Endothelial cell of umbilical vein (primary cell): ENCODE measurements at regions not wholly inside any gene's neighbourhood (a gene's known extent, or its start where the extent isn't known, plus 50 kb on each side); places are given as distances from the start of the nearest gene placed in this dataset.

ENCODE experiments used
- BruUV-seq: library from RNA; stranded (reverse); fragments of 400-500 nt; replicated peaks from 2 replicates; lab custom pipeline; 2021; lab: Mats Ljungman, UMichigan
- CTCF ChIA-PET: fragments of 300-600, 350-600 bp; sonication (Branson Sonifier 250); formaldehyde crosslinking; loops from one replicate; lab custom pipeline; 2021; ENCODE audit warnings: antibody characterized with exemption, inconsistent platforms; lab: Charles Lee
- POLR2A ChIA-PET: fragments of 300-600, 350-600 bp; sonication (Branson Sonifier 250); formaldehyde crosslinking; loops from one replicate; lab custom pipeline; 2021; ENCODE audit warnings: antibody characterized with exemption, inconsistent platforms; lab: Charles Lee
- DNase-seq: peaks from one replicate; pipeline ENCODE4 v3.0.0-alpha.2; 2011; ENCODE audit warnings: low read depth, low spot score
- FAIRE-seq: peaks from 2 replicates; lab custom pipeline; 2011; peaks lifted over from hg19 to GRCh38; lab: Jason Lieb, UNC
- H2AFZ ChIP-seq: 2 replicates; pipeline ENCODE4 v1.6.0; 2012; ENCODE audit warnings: low read depth, low read length, control low read depth, inconsistent platforms
- H3K27ac ChIP-seq: 2 replicates; pipeline ENCODE4 v1.5.1; 2011; ENCODE audit warnings: low read depth, mild to moderate bottlenecking, control low read depth, low read length, moderate library complexity; ENCODE audit not compliant: insufficient read depth
- H3K27me3 ChIP-seq, 2 experiments: 2 replicates each; pipeline versions ENCODE4 v1.6.0 to v1.6.1; 2011; ENCODE audit warnings: low read length in 2 of 2, mixed read lengths in 1 of 2; ENCODE audit not compliant: control insufficient read depth in 2 of 2, insufficient read depth in 2 of 2
- H3K36me3 ChIP-seq, 2 experiments: 2 replicates in 1 of 2; 3 replicates in 1 of 2; pipeline ENCODE4 v1.5.1; 2011; ENCODE audit warnings: low read length in 2 of 2, mild to moderate bottlenecking in 1 of 2, moderate library complexity in 1 of 2; ENCODE audit not compliant: control insufficient read depth in 2 of 2, insufficient read depth in 2 of 2; ENCODE audit errors: extremely low read depth in 1 of 2
- H3K4me1 ChIP-seq: 3 replicates; pipeline ENCODE4 v1.5.1; 2011; ENCODE audit warnings: mild to moderate bottlenecking, low read length; ENCODE audit not compliant: control insufficient read depth, insufficient read depth; ENCODE audit errors: extremely low read depth
- H3K4me2 ChIP-seq: 2 replicates; pipeline ENCODE4 v1.6.1; 2011; ENCODE audit warnings: low read length, control low read depth, mixed read lengths; ENCODE audit not compliant: insufficient read depth
- H3K4me3 ChIP-seq, 3 experiments: fragments of 200-600 bp in 1 of 3; sonication (generic), shearing (Covaris generic) in 1 of 3; replicated peaks in 1 of 3; 2 replicates each; pipeline ENCODE4 v1.5.1; 2011 to 2016; ENCODE audit warnings: control low read depth in 3 of 3, low read length in 3 of 3, mild to moderate bottlenecking in 2 of 3, inconsistent platforms in 1 of 3, low read depth in 1 of 3, moderate library complexity in 1 of 3; ENCODE audit not compliant: insufficient read depth in 1 of 3
- H3K79me2 ChIP-seq: 2 replicates; pipeline ENCODE4 v1.6.0; 2012; ENCODE audit warnings: low read length, inconsistent platforms; ENCODE audit not compliant: control insufficient read depth, insufficient read depth
- H3K9ac ChIP-seq: replicated peaks from 2 replicates; pipeline ENCODE3; 2011; ENCODE audit warnings: low read length, control low read depth; ENCODE audit not compliant: insufficient read depth; ENCODE audit errors: extremely low read depth
- H3K9me1 ChIP-seq: replicated peaks from 3 replicates; pipeline ENCODE4 v1.6.0; 2011; ENCODE audit warnings: mild to moderate bottlenecking, low read length; ENCODE audit not compliant: control insufficient read depth, insufficient read depth; ENCODE audit errors: extremely low read depth
- H3K9me3 ChIP-seq: replicated peaks from 2 replicates; pipeline ENCODE4 v1.5.1; 2012; ENCODE audit warnings: low read length, inconsistent platforms; ENCODE audit not compliant: control insufficient read depth, insufficient read depth
- H4K20me1 ChIP-seq: replicated peaks from 2 replicates; pipeline ENCODE3; 2011; ENCODE audit warnings: mild to moderate bottlenecking, low read length; ENCODE audit not compliant: control insufficient read depth, insufficient read depth; ENCODE audit errors: extremely low read depth
- EZH2 ChIP-seq: IDR thresholded peaks from 2 replicates; pipeline ENCODE4 v1.6.1; 2012; ENCODE audit warnings: borderline replicate concordance, low read depth, mild to moderate bottlenecking, moderate library complexity, low read length, inconsistent platforms; ENCODE audit not compliant: severe bottlenecking
- FOS ChIP-seq: IDR thresholded peaks from 2 replicates; pipeline ENCODE4 v1.6.1; 2011; ENCODE audit warnings: mild to moderate bottlenecking, low read length, moderate library complexity, borderline replicate concordance; ENCODE audit not compliant: insufficient read depth
- GATA2 ChIP-seq: IDR thresholded peaks from 2 replicates; pipeline ENCODE4 v1.7.0; 2011; ENCODE audit warnings: low read depth, mild to moderate bottlenecking, moderate library complexity, mixed read lengths, low read length; ENCODE audit not compliant: insufficient read length, insufficient read depth
- JUN ChIP-seq: IDR thresholded peaks from 2 replicates; pipeline ENCODE4 v1.6.1; 2011; ENCODE audit warnings: borderline replicate concordance, low read depth; ENCODE audit not compliant: insufficient read length, insufficient read depth
- MYC ChIP-seq: IDR thresholded peaks from one replicate; pipeline ENCODE4 v1.6.1; 2011; ENCODE audit warnings: mild to moderate bottlenecking, low read depth, low read length
- POLR2A ChIP-seq: IDR thresholded peaks from 2 replicates; pipeline ENCODE4 v1.6.1; 2012; ENCODE audit warnings: low read depth, mild to moderate bottlenecking, control low read depth, low read length
- POLR2AphosphoS5 ChIP-seq: IDR thresholded peaks from 2 replicates; pipeline ENCODE4 v1.6.1; 2012; ENCODE audit warnings: low read depth, mild to moderate bottlenecking, control low read depth, low read length, moderate library complexity; ENCODE audit not compliant: insufficient read depth
- dilution Hi-C: fragments of 300-500 bp; cut with MboI; formaldehyde crosslinking; loops from one replicate; pipeline ENCODE4 v1.15.0; 2019; ENCODE audit warnings: low sequenced_read_pairs; ENCODE audit not compliant: extremely low pct_ligation_motif_present
- intact Hi-C: fragments of 100-400 bp; cut with micrococcal nuclease; formaldehyde crosslinking; loops from one replicate; pipeline ENCODE4 v1.10.0; 2022
- TF ChIP-seq, protein P1 (sequence below): IDR thresholded peaks from 2 replicates; pipeline ENCODE4 v1.6.1; 2011; ENCODE audit not compliant: insufficient read depth, insufficient read length
- TF ChIP-seq, protein P2 (sequence below), 2 donors: IDR thresholded peaks; 1 replicate in 1 of 2; 2 replicates in 1 of 2; pipeline ENCODE4 v1.5.1; 2011; ENCODE audit warnings: low read length in 2 of 2, mild to moderate bottlenecking in 2 of 2, moderate library complexity in 2 of 2, control low read depth in 1 of 2, inconsistent platforms in 1 of 2, low read depth in 1 of 2; ENCODE audit not compliant: insufficient read depth in 1 of 2; ENCODE audit errors: extremely low read depth in 1 of 2

DNA sequence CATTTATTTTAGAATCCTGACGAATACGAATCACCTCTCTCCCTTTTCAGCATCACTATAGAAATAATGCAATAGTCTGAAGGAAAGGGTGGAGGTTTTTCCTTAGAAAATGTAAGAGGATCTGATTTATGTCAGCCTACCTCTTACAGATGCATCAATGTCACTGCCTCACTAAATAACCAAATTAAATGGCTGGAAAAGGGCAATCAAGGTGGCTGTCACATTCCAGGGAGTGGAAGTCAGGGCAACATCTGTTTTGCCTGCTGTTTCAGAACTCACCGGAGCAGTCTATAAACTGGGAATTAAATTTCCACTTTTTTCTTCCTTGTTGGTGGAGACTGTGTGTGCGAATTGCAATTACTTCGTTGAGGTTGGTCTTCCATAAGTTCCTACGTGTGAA is 299.3 kb upstream of the PDZRN3 start:
- dilution Hi-C loops (no loop called here), intact Hi-C loops (no loop called here)
- POLR2A ChIA-PET, result no interaction called here
- DNase-seq, result no peak
- Histone ChIP-seq H3K4me1 (no peaks in the 10 kb centered on the region), H3K4me2 (no peak overlapping the region), H3K9me3 (peaks cover 4% of the 10 kb centered on the region), H4K20me1 (no peaks in the 10 kb centered on the region), H3K27me3 (no peaks in the 10 kb centered on the region), H3K36me3 (no peaks in the 10 kb centered on the region), H3K9me1 (no peaks in the 10 kb centered on the region), H3K27ac (no peak overlapping the region), H2AFZ (no peak overlapping the region), H3K79me2 (no peaks in the 10 kb centered on the region), H3K4me3 (no peak overlapping the region), H3K9ac (no peak overlapping the region)
- FAIRE-seq, result no peak
- TF ChIP-seq FOS (no peak), POLR2A (no peak), EZH2 (no peak), MYC (no peak), GATA2 (no peak)
- TF ChIP-seq, protein P1, sequence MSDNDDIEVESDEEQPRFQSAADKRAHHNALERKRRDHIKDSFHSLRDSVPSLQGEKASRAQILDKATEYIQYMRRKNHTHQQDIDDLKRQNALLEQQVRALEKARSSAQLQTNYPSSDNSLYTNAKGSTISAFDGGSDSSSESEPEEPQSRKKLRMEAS, result no peak
- TF ChIP-seq, protein P2, sequence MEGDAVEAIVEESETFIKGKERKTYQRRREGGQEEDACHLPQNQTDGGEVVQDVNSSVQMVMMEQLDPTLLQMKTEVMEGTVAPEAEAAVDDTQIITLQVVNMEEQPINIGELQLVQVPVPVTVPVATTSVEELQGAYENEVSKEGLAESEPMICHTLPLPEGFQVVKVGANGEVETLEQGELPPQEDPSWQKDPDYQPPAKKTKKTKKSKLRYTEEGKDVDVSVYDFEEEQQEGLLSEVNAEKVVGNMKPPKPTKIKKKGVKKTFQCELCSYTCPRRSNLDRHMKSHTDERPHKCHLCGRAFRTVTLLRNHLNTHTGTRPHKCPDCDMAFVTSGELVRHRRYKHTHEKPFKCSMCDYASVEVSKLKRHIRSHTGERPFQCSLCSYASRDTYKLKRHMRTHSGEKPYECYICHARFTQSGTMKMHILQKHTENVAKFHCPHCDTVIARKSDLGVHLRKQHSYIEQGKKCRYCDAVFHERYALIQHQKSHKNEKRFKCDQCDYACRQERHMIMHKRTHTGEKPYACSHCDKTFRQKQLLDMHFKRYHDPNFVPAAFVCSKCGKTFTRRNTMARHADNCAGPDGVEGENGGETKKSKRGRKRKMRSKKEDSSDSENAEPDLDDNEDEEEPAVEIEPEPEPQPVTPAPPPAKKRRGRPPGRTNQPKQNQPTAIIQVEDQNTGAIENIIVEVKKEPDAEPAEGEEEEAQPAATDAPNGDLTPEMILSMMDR (IDR thresholded peaks at IDR 0.05; ENCODE audit: extremely low read depth in 1 of 2, insufficient read depth in 1 of 2, low read depth in 1 of 2, low read length in 2 of 2), result no peak
- CTCF ChIA-PET, result no interaction called here
- BruUV-seq, result no TSS peak

DNA sequence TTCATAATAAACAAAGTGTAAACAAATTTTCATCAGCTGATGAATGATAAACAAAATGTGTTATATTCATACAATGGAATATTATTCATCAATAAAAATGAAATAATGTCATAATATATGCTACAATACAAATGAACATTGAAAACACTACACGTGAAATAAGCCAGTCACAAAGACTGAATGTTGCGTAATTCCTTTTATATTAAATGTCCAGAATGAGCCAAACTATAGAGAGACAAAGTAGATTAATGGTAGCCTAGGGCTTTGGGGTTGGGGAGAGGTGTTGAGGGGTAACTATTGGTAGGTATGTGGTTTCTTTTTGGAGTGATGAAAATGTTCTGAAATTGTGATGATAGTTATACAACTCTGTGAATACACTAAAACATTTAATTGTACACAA is 292.9 kb upstream of the PDZRN3 start:
- CTCF ChIA-PET, result no interaction called here
- no TSS peak for BruUV-seq
- no peaks in the 10 kb centered on the region for H3K27me3 ChIP-seq
- H2AFZ ChIP-seq, result no peak overlapping the region
- no peak overlapping the region for H3K9ac ChIP-seq
- dilution Hi-C loops, result no loop called here
- peaks cover 3% of the 10 kb centered on the region for H3K9me3 ChIP-seq
- no peaks in the 10 kb centered on the region for H3K36me3 ChIP-seq
- no peaks in the 10 kb centered on the region for H3K79me2 ChIP-seq
- DNase-seq, result no peak
- no peaks in the 10 kb centered on the region for H4K20me1 ChIP-seq
- H3K4me3 ChIP-seq, result no peak overlapping the region
- H3K9me1 ChIP-seq, result no peaks in the 10 kb centered on the region
- no peak overlapping the region for H3K27ac ChIP-seq
- H3K4me2 ChIP-seq, result no peak overlapping the region
- POLR2A ChIA-PET, result no interaction called here
- intact Hi-C loops, result no loop called here
- H3K4me1 ChIP-seq, result no peaks in the 10 kb centered on the region
- TF ChIP-seq POLR2AphosphoS5 (no peak), GATA2 (no peak), JUN (no peak), EZH2 (no peak), FOS (no peak), POLR2A (no peak), MYC (no peak)
- TF ChIP-seq, protein P2 (IDR thresholded peaks at IDR 0.05; ENCODE audit: extremely low read depth in 1 of 2, insufficient read depth in 1 of 2, low read depth in 1 of 2, low read length in 2 of 2), result no peak
- TF ChIP-seq, protein P1, result no peak
- FAIRE-seq, result no peak
